Endothelial cell of umbilical vein (primary cell): ENCODE measurements at regions not wholly inside any gene's neighbourhood (a gene's known extent, or its start where the extent isn't known, plus 50 kb on each side); places are given as distances from the start of the nearest gene placed in this dataset.
A peak's percentile ranks its signal among the peaks of the same experiment; 100 is the strongest.

ENCODE experiments used
- BruUV-seq: library from RNA; stranded (reverse); fragments of 400-500 nt; replicated peaks from 2 replicates; lab custom pipeline; 2021; lab: Mats Ljungman, UMichigan
- CTCF ChIA-PET: fragments of 300-600, 350-600 bp; sonication (Branson Sonifier 250); formaldehyde crosslinking; loops from one replicate; lab custom pipeline; 2021; ENCODE audit warnings: antibody characterized with exemption, inconsistent platforms; lab: Charles Lee
- POLR2A ChIA-PET: fragments of 300-600, 350-600 bp; sonication (Branson Sonifier 250); formaldehyde crosslinking; loops from one replicate; lab custom pipeline; 2021; ENCODE audit warnings: antibody characterized with exemption, inconsistent platforms; lab: Charles Lee
- DNase-seq: peaks from one replicate; pipeline ENCODE4 v3.0.0-alpha.2; 2011; ENCODE audit warnings: low read depth, low spot score
- FAIRE-seq: peaks from 2 replicates; lab custom pipeline; 2011; peaks lifted over from hg19 to GRCh38; lab: Jason Lieb, UNC
- H2AFZ ChIP-seq: 2 replicates; pipeline ENCODE4 v1.6.0; 2012; ENCODE audit warnings: low read depth, low read length, control low read depth, inconsistent platforms
- H3K27ac ChIP-seq: 2 replicates; pipeline ENCODE4 v1.5.1; 2011; ENCODE audit warnings: low read depth, mild to moderate bottlenecking, control low read depth, low read length, moderate library complexity; ENCODE audit not compliant: insufficient read depth
- H3K27me3 ChIP-seq, 2 experiments: 2 replicates each; pipeline versions ENCODE4 v1.6.0 to v1.6.1; 2011; ENCODE audit warnings: low read length in 2 of 2, mixed read lengths in 1 of 2; ENCODE audit not compliant: control insufficient read depth in 2 of 2, insufficient read depth in 2 of 2
- H3K36me3 ChIP-seq, 2 experiments: 2 replicates in 1 of 2; 3 replicates in 1 of 2; pipeline ENCODE4 v1.5.1; 2011; ENCODE audit warnings: low read length in 2 of 2, mild to moderate bottlenecking in 1 of 2, moderate library complexity in 1 of 2; ENCODE audit not compliant: control insufficient read depth in 2 of 2, insufficient read depth in 2 of 2; ENCODE audit errors: extremely low read depth in 1 of 2
- H3K4me1 ChIP-seq: 3 replicates; pipeline ENCODE4 v1.5.1; 2011; ENCODE audit warnings: mild to moderate bottlenecking, low read length; ENCODE audit not compliant: control insufficient read depth, insufficient read depth; ENCODE audit errors: extremely low read depth
- H3K4me2 ChIP-seq: 2 replicates; pipeline ENCODE4 v1.6.1; 2011; ENCODE audit warnings: low read length, control low read depth, mixed read lengths; ENCODE audit not compliant: insufficient read depth
- H3K4me3 ChIP-seq, 3 experiments: fragments of 200-600 bp in 1 of 3; sonication (generic), shearing (Covaris generic) in 1 of 3; replicated peaks in 1 of 3; 2 replicates each; pipeline ENCODE4 v1.5.1; 2011 to 2016; ENCODE audit warnings: control low read depth in 3 of 3, low read length in 3 of 3, mild to moderate bottlenecking in 2 of 3, inconsistent platforms in 1 of 3, low read depth in 1 of 3, moderate library complexity in 1 of 3; ENCODE audit not compliant: insufficient read depth in 1 of 3
- H3K79me2 ChIP-seq: 2 replicates; pipeline ENCODE4 v1.6.0; 2012; ENCODE audit warnings: low read length, inconsistent platforms; ENCODE audit not compliant: control insufficient read depth, insufficient read depth
- H3K9ac ChIP-seq: replicated peaks from 2 replicates; pipeline ENCODE3; 2011; ENCODE audit warnings: low read length, control low read depth; ENCODE audit not compliant: insufficient read depth; ENCODE audit errors: extremely low read depth
- H3K9me1 ChIP-seq: replicated peaks from 3 replicates; pipeline ENCODE4 v1.6.0; 2011; ENCODE audit warnings: mild to moderate bottlenecking, low read length; ENCODE audit not compliant: control insufficient read depth, insufficient read depth; ENCODE audit errors: extremely low read depth
- H3K9me3 ChIP-seq: replicated peaks from 2 replicates; pipeline ENCODE4 v1.5.1; 2012; ENCODE audit warnings: low read length, inconsistent platforms; ENCODE audit not compliant: control insufficient read depth, insufficient read depth
- H4K20me1 ChIP-seq: replicated peaks from 2 replicates; pipeline ENCODE3; 2011; ENCODE audit warnings: mild to moderate bottlenecking, low read length; ENCODE audit not compliant: control insufficient read depth, insufficient read depth; ENCODE audit errors: extremely low read depth
- CTCF ChIP-seq, 2 donors: IDR thresholded peaks; 1 replicate in 1 of 2; 2 replicates in 1 of 2; pipeline ENCODE4 v1.5.1; 2011; ENCODE audit warnings: low read length in 2 of 2, mild to moderate bottlenecking in 2 of 2, moderate library complexity in 2 of 2, control low read depth in 1 of 2, inconsistent platforms in 1 of 2, low read depth in 1 of 2; ENCODE audit not compliant: insufficient read depth in 1 of 2; ENCODE audit errors: extremely low read depth in 1 of 2
- FOS ChIP-seq: IDR thresholded peaks from 2 replicates; pipeline ENCODE4 v1.6.1; 2011; ENCODE audit warnings: mild to moderate bottlenecking, low read length, moderate library complexity, borderline replicate concordance; ENCODE audit not compliant: insufficient read depth
- GATA2 ChIP-seq: IDR thresholded peaks from 2 replicates; pipeline ENCODE4 v1.7.0; 2011; ENCODE audit warnings: low read depth, mild to moderate bottlenecking, moderate library complexity, mixed read lengths, low read length; ENCODE audit not compliant: insufficient read length, insufficient read depth
- JUN ChIP-seq: IDR thresholded peaks from 2 replicates; pipeline ENCODE4 v1.6.1; 2011; ENCODE audit warnings: borderline replicate concordance, low read depth; ENCODE audit not compliant: insufficient read length, insufficient read depth
- MAX ChIP-seq: IDR thresholded peaks from 2 replicates; pipeline ENCODE4 v1.6.1; 2011; ENCODE audit not compliant: insufficient read depth, insufficient read length
- POLR2A ChIP-seq: IDR thresholded peaks from 2 replicates; pipeline ENCODE4 v1.6.1; 2012; ENCODE audit warnings: low read depth, mild to moderate bottlenecking, control low read depth, low read length
- POLR2AphosphoS5 ChIP-seq: IDR thresholded peaks from 2 replicates; pipeline ENCODE4 v1.6.1; 2012; ENCODE audit warnings: low read depth, mild to moderate bottlenecking, control low read depth, low read length, moderate library complexity; ENCODE audit not compliant: insufficient read depth
- dilution Hi-C: fragments of 300-500 bp; cut with MboI; formaldehyde crosslinking; loops from one replicate; pipeline ENCODE4 v1.15.0; 2019; ENCODE audit warnings: low sequenced_read_pairs; ENCODE audit not compliant: extremely low pct_ligation_motif_present
- intact Hi-C: fragments of 100-400 bp; cut with micrococcal nuclease; formaldehyde crosslinking; loops from one replicate; pipeline ENCODE4 v1.10.0; 2022

- no peaks in the 10 kb centered on the region for H3K36me3 ChIP-seq
- dilution Hi-C loops, result no loop called here
- intact Hi-C loops, result no loop called here
- no peak overlapping the region for H3K4me2 ChIP-seq
- H3K9me3 ChIP-seq, result no peaks in the 10 kb centered on the region
- H3K27ac ChIP-seq, result no peak overlapping the region
- no peak for FAIRE-seq
- TF ChIP-seq POLR2AphosphoS5, result no peak
- no peak for TF ChIP-seq FOS
- TF ChIP-seq JUN, result no peak
- no peak for TF ChIP-seq CTCF (IDR thresholded peaks at IDR 0.05; ENCODE audit: extremely low read depth in 1 of 2, insufficient read depth in 1 of 2, low read depth in 1 of 2, low read length in 2 of 2)
- no peak for TF ChIP-seq MAX
- no peak for TF ChIP-seq GATA2
- no peak for TF ChIP-seq POLR2A
- H2AFZ ChIP-seq, result no peak overlapping the region
- no peaks in the 10 kb centered on the region for H3K9me1 ChIP-seq
- H3K27me3 ChIP-seq, result no peaks in the 10 kb centered on the region
- H3K9ac ChIP-seq, result no peak overlapping the region
- peak; percentile 60 for DNase-seq
- no peaks in the 10 kb centered on the region for H3K79me2 ChIP-seq
- H4K20me1 ChIP-seq, result no peaks in the 10 kb centered on the region
- ChIA-PET POLR2A (no interaction called here), CTCF (interaction anchor here (0.8 to 1.3 kb wide), 3 partner anchors 19 to 395 kb away, joined by 3 to 6 read pairs (median 4); no protein-coding TSS in a partner anchor)
- H3K4me1 ChIP-seq, result no peaks in the 10 kb centered on the region
- no peak overlapping the region for H3K4me3 ChIP-seq
- no TSS peak for BruUV-seq
Observed at GRCh38 chr13:102536695-102537485, 59.9 kb upstream of the TPP2 start.
